GM12874 (cell line): ENCODE measurements at regions not wholly inside any gene's neighbourhood (a gene's known extent, or its start where the extent isn't known, plus 50 kb on each side); places are given as distances from the start of the nearest gene placed in this dataset.

Experiments
- CTCF ChIP-seq: IDR thresholded peaks from 2 replicates; pipeline ENCODE4 v1.5.1; 2011; ENCODE audit warnings: low read depth, mild to moderate bottlenecking, control low read depth, low read length, moderate library complexity; ENCODE audit not compliant: insufficient read depth

GRCh38 chr4:186790630-186791029 is 67.0 kb upstream of the FAT1 start:
- TF ChIP-seq CTCF = no peak

GRCh38 chr4:186792728-186793366 is 69.2 kb upstream of the FAT1 start:
- TF ChIP-seq CTCF = no peak

GRCh38 chr4:186798951-186799659 is 75.4 kb upstream of the FAT1 start:
- TF ChIP-seq CTCF = no peak

- TF ChIP-seq CTCF = no peak
These were observed 81.6 kb upstream of the FAT1 start for GRCh38 chr4:186805020-186805820.

GRCh38 chr4:186806679-186807421 is 83.2 kb upstream of the FAT1 start:
- TF ChIP-seq CTCF = no peak

- TF ChIP-seq CTCF = no peak
These were observed 84.4 kb upstream of the FAT1 start for GRCh38 chr4:186807808-186808629.
